ENCODE measurements at regions not wholly inside any gene's neighbourhood (a gene's known extent, or its start where the extent isn't known, plus 50 kb on each side); places are given as distances from the start of the nearest gene placed in this dataset.
"Not testable (repeated sequence)": the region's sequence is repeated elsewhere in the genome, so short reads cannot be mapped to it uniquely, and the experiment has no call there.

- Histone ChIP-seq H3K36me3 (no peaks in the 10 kb centered on the region), H3K4me3 (no peak overlapping the region), H3K27ac (no peak overlapping the region), H3K4me1 (peaks cover 5% of the 10 kb centered on the region; the same call in 1 of the 2 replicates), H3K27me3 (no peaks in the 10 kb centered on the region), H3K9me3 (replicated peaks) (peaks cover 8% of the 10 kb centered on the region)
- no peak for DNase-seq
Measured at GRCh38 chr7:121501566-121501965, 105.5 kb upstream of the FAM3C start.

DNA sequence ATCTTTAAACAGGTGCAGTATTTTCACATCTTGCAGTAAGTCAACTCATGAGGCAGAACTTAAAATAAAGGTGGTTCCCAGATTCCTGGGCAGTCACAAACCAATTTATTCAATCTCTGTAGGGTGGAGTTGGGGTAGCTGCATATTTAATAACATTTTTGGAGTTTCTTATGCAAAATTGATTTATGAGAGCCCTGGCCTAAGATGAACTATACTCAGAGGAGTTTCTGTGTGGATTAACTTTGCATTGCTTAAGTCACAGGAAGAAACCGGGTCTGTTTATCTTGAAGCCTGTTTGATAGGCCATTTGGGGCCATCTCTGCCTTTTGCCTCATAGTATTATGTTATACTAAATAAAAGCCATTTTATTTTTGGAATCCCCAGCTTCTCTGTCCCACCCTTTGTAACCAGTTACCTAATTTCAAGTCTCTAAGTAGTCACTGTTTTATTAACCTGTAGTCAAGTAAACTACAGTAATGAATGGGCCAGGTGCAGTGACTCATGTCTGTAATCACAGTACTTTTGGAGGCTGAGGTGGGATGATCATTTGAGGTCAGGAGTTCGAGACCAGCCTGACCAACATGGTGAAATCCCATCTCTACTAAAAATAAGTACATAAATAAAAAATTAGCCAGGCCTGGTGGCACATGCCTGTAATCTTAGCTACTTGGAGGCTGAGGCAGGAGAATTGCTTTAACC, 104.4 kb upstream of the FAM3C start:
- H3K9me3 ChIP-seq (replicated peaks): peaks cover 7% of the 10 kb centered on the region
- H3K4me1 ChIP-seq: peaks cover 5% of the 10 kb centered on the region; the same call in 1 of the 2 replicates
- H3K36me3 ChIP-seq: no peaks in the 10 kb centered on the region
- H3K27me3 ChIP-seq: no peaks in the 10 kb centered on the region
- DNase-seq: no peak
- no peak overlapping the region for H3K4me3 ChIP-seq
- H3K27ac ChIP-seq: no peak overlapping the region

GRCh38 chr7:121499624-121500023, 103.5 kb upstream of the FAM3C start:
- no peak for DNase-seq
- no peak overlapping the region for H3K27ac ChIP-seq

DNA sequence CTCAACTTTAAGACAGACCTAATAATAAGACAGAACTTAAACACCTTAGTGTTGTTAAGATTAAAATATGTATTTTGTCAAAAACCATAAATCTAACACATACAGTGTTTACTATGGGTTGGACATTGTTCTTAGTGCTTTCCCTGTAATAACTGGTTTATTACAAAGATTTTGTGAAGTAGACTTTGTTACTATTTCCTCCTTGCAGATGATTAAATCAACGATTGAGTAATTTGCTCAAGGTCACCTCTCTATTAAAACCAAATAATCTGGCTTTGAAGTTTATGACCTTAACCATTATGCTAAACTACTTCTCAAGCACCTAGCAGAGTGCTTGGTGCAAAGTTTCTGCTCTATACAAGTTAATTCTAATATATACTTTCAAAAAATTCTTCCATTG, 102.7 kb upstream of the FAM3C start:
- no peaks in the 10 kb centered on the region for H3K4me1 ChIP-seq
- H3K27ac ChIP-seq: no peak overlapping the region
- no peaks in the 10 kb centered on the region; the same call in 1 of the 2 replicates for H3K9me3 ChIP-seq (replicated peaks)
- no peak for DNase-seq
- H3K27me3 ChIP-seq: no peaks in the 10 kb centered on the region
- no peak overlapping the region for H3K4me3 ChIP-seq
- no peaks in the 10 kb centered on the region for H3K36me3 ChIP-seq

More at GRCh38 chr7:121499624-121500023, 103.5 kb upstream of the FAM3C start:
- Histone ChIP-seq H3K4me3 (no peak overlapping the region), H3K4me1 (peaks cover 5% of the 10 kb centered on the region; the same call in 1 of the 2 replicates), H3K9me3 (replicated peaks) (no peaks in the 10 kb centered on the region; the same call in 1 of the 2 replicates), H3K36me3 (no peaks in the 10 kb centered on the region), H3K27me3 (no peaks in the 10 kb centered on the region)

- not testable (repeated sequence) for H3K4me1 ChIP-seq; DNase-seq; H3K4me3 ChIP-seq; H3K36me3 ChIP-seq; H3K27ac ChIP-seq; H3K9me3 ChIP-seq (replicated peaks); H3K27me3 ChIP-seq
Measured at GRCh38 chr7:121497545-121497944, 101.4 kb upstream of the FAM3C start.

DNA sequence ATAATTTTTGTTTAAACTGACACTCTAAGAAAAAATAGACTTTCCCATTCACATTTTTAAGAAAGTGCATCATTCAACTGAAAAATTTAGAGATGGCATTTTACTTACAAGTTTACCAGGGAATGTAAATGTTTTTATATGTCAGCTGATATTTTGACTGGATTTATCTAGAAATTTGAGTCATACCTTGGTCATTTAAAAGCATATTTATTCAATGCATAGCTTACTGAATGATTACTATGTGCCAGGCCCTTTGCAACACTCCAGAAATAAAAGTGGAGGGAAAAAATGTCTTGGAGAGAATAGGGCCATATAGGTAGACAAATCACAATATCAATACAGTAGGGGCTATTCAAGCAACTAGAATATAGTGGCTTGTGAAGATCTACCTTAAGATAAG, 98.4 kb upstream of the FAM3C start:
- no peak for DNase-seq
- H3K9me3 ChIP-seq (replicated peaks): no peaks in the 10 kb centered on the region; the same call in 1 of the 2 replicates
- no peak overlapping the region for H3K27ac ChIP-seq
- H3K4me3 ChIP-seq: no peak overlapping the region
- no peaks in the 10 kb centered on the region for H3K27me3 ChIP-seq
- no peaks in the 10 kb centered on the region for H3K36me3 ChIP-seq
- no peaks in the 10 kb centered on the region for H3K4me1 ChIP-seq

DNA sequence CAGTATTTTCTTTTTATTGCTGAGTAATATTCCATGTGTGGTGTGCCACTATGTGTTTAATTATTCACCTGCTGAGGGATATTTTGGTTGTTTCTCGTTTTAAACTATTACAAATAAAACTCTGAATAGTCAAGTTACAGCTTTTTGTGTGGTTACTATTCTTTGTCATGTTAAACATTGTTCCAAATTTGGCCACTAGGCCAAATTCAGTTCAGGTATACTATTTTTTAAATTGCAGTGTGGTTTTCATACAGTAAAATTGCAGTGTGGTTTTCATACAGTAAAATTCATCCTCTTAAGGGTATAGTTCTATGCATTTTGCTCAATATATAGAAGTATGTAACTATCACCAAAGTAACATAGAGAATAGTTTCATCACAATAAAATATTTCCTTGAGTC, 97.4 kb upstream of the FAM3C start:
- Histone ChIP-seq H3K4me1 (no peaks in the 10 kb centered on the region), H3K27me3 (no peaks in the 10 kb centered on the region), H3K36me3 (no peaks in the 10 kb centered on the region), H3K27ac (no peak overlapping the region), H3K4me3 (no peak overlapping the region), H3K9me3 (replicated peaks) (no peaks in the 10 kb centered on the region; the same call in 1 of the 2 replicates)
- no peak for DNase-seq

DNA sequence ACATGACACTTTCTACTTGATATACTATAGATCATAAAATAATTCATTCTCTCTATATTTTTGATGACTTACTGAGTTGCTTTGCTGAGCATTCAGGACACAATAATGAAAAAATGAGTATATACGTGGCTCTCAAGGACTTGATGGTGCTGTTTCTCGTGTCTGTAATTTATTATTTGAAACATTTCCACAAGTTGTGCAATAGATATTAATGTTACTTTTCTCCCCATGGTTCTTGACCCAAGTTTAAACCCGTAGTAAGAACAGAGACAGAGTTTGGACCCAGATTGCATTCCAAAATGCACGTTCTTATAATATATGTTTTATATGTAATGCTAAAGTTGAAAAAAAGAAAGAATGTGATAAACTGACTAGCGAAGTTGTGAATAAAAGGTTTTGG, 94.2 kb upstream of the FAM3C start:
- Histone ChIP-seq H3K4me3 (no peak overlapping the region), H3K4me1 (no peaks in the 10 kb centered on the region), H3K9me3 (replicated peaks) (no peaks in the 10 kb centered on the region), H3K36me3 (no peaks in the 10 kb centered on the region), H3K27ac (no peak overlapping the region), H3K27me3 (no peaks in the 10 kb centered on the region)
- no peak for DNase-seq

- no peaks in the 10 kb centered on the region for H3K4me1 ChIP-seq
- no peaks in the 10 kb centered on the region for H3K36me3 ChIP-seq
- no peak for DNase-seq
- no peak overlapping the region for H3K27ac ChIP-seq
- no peaks in the 10 kb centered on the region for H3K27me3 ChIP-seq
- H3K4me3 ChIP-seq: no peak overlapping the region
- no peaks in the 10 kb centered on the region for H3K9me3 ChIP-seq (replicated peaks)
Measured at GRCh38 chr7:121489440-121489839, 93.3 kb upstream of the FAM3C start.

DNA sequence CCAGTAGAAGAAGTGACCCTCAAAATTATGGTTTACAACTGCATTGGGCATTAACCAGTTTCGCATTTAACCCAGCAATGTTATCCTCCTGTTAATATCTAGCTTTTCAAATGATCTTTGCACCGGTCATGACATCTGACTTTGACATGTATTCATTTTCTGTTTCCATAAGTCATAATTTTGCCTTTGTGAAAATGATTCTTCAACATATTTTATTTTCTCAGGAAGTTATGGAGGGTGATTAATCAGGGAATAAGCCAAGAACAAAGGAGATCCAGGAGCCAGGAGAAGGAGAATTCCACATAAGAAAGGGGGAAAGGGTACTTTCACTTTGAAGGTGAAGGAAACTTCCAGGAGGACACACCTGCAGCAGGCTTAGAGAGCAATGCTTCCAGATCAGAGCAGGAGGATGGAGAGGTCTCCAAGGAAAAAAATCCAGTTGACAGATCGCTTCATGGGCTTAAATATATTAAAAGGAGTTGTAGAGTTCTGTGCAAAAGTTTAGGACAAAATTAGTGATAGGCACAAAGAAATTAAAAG, 92.1 kb upstream of the FAM3C start:
- no peaks in the 10 kb centered on the region for H3K4me1 ChIP-seq
- H3K9me3 ChIP-seq (replicated peaks): no peaks in the 10 kb centered on the region
- no peaks in the 10 kb centered on the region for H3K27me3 ChIP-seq
- DNase-seq: no peak
- no peak overlapping the region for H3K4me3 ChIP-seq
- no peaks in the 10 kb centered on the region for H3K36me3 ChIP-seq
- no peak overlapping the region for H3K27ac ChIP-seq

DNA sequence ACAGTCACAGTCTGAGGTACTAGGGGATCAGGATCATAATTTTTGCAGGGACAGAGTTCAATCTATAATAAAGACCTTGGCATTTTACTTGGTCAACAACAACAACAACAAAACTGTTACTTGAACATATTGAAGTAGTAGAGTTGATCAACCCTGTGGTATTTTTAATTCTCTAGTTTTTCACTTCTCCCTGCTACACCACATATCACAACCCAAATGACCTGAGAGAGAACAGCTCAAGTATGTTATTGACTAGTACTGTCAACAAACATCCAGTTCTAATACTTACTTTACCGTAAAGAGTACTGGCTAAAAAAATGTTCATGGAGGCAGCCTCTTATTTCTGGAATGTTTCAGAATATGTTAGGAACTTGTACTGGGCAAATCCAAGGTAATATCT, 90.5 kb upstream of the FAM3C start:
- H3K4me3 ChIP-seq: no peak overlapping the region
- no peaks in the 10 kb centered on the region for H3K9me3 ChIP-seq (replicated peaks)
- H3K27me3 ChIP-seq: no peaks in the 10 kb centered on the region
- H3K27ac ChIP-seq: no peak overlapping the region
- no peak for DNase-seq
- H3K36me3 ChIP-seq: no peaks in the 10 kb centered on the region
- peaks cover under 1% of the 10 kb centered on the region; the same call in 1 of the 2 replicates for H3K4me1 ChIP-seq

- no peak overlapping the region for H3K27ac ChIP-seq
- H3K4me1 ChIP-seq: peaks cover 6% of the 10 kb centered on the region
- H3K9me3 ChIP-seq (replicated peaks): no peaks in the 10 kb centered on the region
- no peak overlapping the region for H3K4me3 ChIP-seq
- no peaks in the 10 kb centered on the region for H3K27me3 ChIP-seq
- no peak for DNase-seq
- H3K36me3 ChIP-seq: no peaks in the 10 kb centered on the region
Measured at GRCh38 chr7:121485467-121486243, 89.5 kb upstream of the FAM3C start.

GRCh38 chr7:121484089-121484763, 88.1 kb upstream of the FAM3C start:
- Histone ChIP-seq H3K27me3 (no peaks in the 10 kb centered on the region), H3K27ac (no peak overlapping the region), H3K4me1 (peaks cover 11% of the 10 kb centered on the region), H3K9me3 (replicated peaks) (no peaks in the 10 kb centered on the region), H3K4me3 (no peak overlapping the region), H3K36me3 (no peaks in the 10 kb centered on the region)
- DNase-seq: no peak

DNA sequence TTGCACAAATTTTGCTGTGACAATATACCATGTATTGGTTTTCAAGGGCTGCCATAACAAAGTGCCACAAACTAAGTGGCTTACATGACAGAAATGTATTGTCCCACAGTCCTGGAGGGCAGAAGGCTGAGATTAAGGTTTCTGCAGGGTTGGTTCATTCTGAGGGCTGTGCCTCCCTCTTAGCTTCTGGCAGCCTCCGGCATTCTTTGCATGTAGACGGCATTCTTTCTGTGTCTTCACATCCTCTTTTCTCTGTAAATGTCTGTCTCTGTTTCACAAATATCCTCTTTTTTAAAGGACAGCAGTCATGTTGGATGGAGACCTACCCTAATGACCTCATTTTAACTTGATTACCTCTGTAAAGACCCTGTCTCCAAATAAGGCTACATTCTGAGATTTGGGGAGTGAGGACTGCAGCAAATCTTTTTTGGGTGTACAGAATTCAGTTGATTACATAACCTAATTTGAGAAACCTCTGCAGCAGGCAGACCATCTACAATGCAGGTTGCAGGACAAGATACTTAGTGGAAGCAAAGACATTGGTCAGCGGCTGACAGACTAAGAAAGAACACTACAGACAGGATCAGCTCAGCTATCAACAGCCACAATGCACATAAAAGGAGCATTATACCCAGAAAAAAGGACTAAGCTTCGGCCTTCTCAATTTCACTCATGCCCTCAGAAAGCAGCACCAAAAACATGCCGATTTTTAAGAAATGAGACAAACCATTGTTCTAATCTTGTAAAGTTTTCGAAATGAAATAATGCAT, 84.6 kb upstream of the FAM3C start:
- Histone ChIP-seq H3K4me1 (peaks cover 11% of the 10 kb centered on the region), H3K9me3 (replicated peaks) (no peaks in the 10 kb centered on the region), H3K27ac (no peak overlapping the region; the same call in 1 of the 2 replicates), H3K27me3 (no peaks in the 10 kb centered on the region), H3K36me3 (no peaks in the 10 kb centered on the region), H3K4me3 (peak overlapping the region; percentile 19)
- peak; percentile 23 to 66 for DNase-seq

Measured in SJCRH30 (cell line).